ENCODE measurements at regions not wholly inside any gene's neighbourhood (a gene's known extent, or its start where the extent isn't known, plus 50 kb on each side); places are given as distances from the start of the nearest gene placed in this dataset.

DNA sequence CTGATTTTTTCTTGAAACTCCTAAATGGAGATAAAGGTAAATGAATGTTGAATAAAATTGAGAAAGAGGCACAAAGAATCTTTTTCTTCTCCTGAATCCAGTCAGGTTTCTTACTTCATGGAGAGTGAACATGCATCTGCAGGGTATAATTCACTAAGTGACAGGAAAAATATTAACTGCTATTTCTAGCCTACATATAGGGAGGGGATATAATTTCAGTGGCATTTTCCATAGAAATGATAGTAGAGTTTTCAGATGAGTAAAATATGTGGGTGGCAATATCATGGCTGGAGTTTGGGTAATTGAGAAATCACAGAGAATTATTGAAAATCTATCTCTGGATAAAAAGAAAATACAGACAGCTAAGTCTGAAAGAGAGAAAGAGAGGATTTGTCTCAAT lies 1227.0 kb upstream of the GJE1 start:
- Histone ChIP-seq H3K18ac (ENCODE audit: low read length) (no peak overlapping the region), H3K23ac (ENCODE audit: low read length) (no peak overlapping the region), H4K5ac (ENCODE audit: low read length) (no peak overlapping the region), H2BK15ac (replicated peaks; ENCODE audit: low read depth) (no peak overlapping the region), H3K4me1 (ENCODE audit: control insufficient read depth, low read depth, low read length) (no peaks in the 10 kb centered on the region), H3K4ac (ENCODE audit: low read depth, low read length) (no peak overlapping the region), H2BK120ac (ENCODE audit: low read depth, low read length) (no peak overlapping the region), H3K27ac (ENCODE audit: low read depth, low read length) (no peak overlapping the region), H3K79me1 (ENCODE audit: low read length) (no peaks in the 10 kb centered on the region), H3K9ac (ENCODE audit: low read length) (no peak overlapping the region), H2AK5ac (ENCODE audit: low read length) (no peak overlapping the region), H3K4me2 (ENCODE audit: low read length) (no peak overlapping the region), H3K27me3 (ENCODE audit: insufficient read depth, low read length, poor library complexity) (no peaks in the 10 kb centered on the region), H4K8ac (ENCODE audit: low read depth, low read length) (no peak overlapping the region), H3K4me3 (ENCODE audit: low read length) (no peak overlapping the region), H3K36me3 (ENCODE audit: control insufficient read depth, insufficient read depth, low read length) (no peaks in the 10 kb centered on the region), H3K79me2 (ENCODE audit: control insufficient read depth, insufficient read depth, low read length) (no peaks in the 10 kb centered on the region), H3K56ac (ENCODE audit: low read length) (no peak overlapping the region), H2BK5ac (ENCODE audit: low read length) (no peak overlapping the region)
- DNase-seq: no peak

DNA sequence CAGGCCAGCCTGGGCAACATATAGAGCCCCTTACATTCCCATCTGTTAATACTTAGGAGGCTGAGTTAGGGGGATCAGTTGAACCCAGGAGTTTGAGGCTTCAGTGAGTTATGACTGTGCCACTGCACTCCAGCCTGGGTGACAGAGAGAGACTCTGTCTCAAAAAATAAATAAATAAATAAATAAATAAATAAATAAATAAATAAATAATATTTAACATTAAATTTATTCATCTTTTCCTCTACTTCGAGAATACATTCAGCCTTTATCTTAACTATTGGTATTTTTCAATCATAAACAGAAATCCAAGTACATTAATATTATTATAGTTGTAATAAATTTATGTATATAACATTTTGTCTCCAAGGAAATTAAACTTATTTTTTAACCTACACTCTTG lies 1227.7 kb upstream of the GJE1 start:
- 100% methylated on average over 1 of the region's 1 CpG for WGBS (ENCODE audit: extremely low coverage, insufficient coverage, low lambda C conversion rate)
- no peak overlapping the region for H3K56ac ChIP-seq (ENCODE audit: low read length)
- no peak overlapping the region for H3K4me2 ChIP-seq (ENCODE audit: low read length)
- no peak overlapping the region for H3K27ac ChIP-seq (ENCODE audit: low read depth, low read length)
- no peak overlapping the region for H2AK5ac ChIP-seq (ENCODE audit: low read length)
- H4K8ac ChIP-seq (ENCODE audit: low read depth, low read length): no peak overlapping the region
- H2BK5ac ChIP-seq (ENCODE audit: low read length): no peak overlapping the region
- H3K18ac ChIP-seq (ENCODE audit: low read length): no peak overlapping the region
- H3K23ac ChIP-seq (ENCODE audit: low read length): no peak overlapping the region
- no peak overlapping the region for H3K4me3 ChIP-seq (ENCODE audit: low read length)
- H3K4ac ChIP-seq (ENCODE audit: low read depth, low read length): no peak overlapping the region
- H3K27me3 ChIP-seq (ENCODE audit: insufficient read depth, low read length, poor library complexity): no peaks in the 10 kb centered on the region
- no peak overlapping the region for H4K5ac ChIP-seq (ENCODE audit: low read length)
- no peaks in the 10 kb centered on the region for H3K36me3 ChIP-seq (ENCODE audit: control insufficient read depth, insufficient read depth, low read length)
- no peaks in the 10 kb centered on the region for H3K79me2 ChIP-seq (ENCODE audit: control insufficient read depth, insufficient read depth, low read length)
- H3K9ac ChIP-seq (ENCODE audit: low read length): no peak overlapping the region
- H3K79me1 ChIP-seq (ENCODE audit: low read length): no peaks in the 10 kb centered on the region
- no peak for DNase-seq
- no peak overlapping the region for H2BK15ac ChIP-seq (replicated peaks; ENCODE audit: low read depth)
- H2BK120ac ChIP-seq (ENCODE audit: low read depth, low read length): no peak overlapping the region
- no peaks in the 10 kb centered on the region for H3K4me1 ChIP-seq (ENCODE audit: control insufficient read depth, low read depth, low read length)

DNA sequence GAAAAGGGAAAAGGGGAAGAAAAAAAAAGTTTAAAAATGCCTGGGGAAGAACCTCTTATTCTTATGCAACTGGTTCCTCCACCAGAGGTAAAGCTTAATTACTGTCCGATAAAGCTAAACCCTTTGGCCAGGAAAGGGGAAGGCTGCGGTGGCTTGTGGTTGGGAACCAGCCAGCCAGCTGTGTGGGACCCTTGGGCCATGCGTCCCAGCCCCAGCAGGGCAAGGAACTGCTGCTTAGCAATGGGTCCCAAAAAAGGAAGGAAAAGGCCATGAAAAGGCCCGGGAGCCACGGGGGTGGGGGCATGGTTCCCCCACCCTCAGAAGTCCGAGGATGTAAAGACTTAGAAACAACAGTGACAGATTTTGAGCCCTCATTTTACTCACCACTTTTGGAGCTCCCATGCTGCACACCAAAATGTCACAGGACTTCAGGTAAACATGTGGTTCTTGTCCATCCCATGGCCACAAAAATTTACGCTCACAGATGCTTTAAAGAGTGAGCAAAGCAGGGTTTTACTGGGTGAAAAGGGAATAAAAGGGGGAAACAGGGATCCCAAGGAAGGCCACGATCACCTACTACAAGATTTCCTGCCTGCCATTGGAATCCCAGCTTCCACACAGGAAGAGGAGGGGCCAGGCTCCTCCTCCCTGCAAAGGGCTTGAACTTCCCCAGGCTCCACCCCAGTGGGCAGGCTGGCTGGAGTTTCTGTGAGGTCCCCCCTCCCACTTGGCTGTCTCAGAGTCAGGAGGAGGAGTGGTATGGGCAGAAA lies 1234.7 kb upstream of the GJE1 start:
- no peak overlapping the region for H3K23ac ChIP-seq (ENCODE audit: low read length)
- no peak for DNase-seq

DNA sequence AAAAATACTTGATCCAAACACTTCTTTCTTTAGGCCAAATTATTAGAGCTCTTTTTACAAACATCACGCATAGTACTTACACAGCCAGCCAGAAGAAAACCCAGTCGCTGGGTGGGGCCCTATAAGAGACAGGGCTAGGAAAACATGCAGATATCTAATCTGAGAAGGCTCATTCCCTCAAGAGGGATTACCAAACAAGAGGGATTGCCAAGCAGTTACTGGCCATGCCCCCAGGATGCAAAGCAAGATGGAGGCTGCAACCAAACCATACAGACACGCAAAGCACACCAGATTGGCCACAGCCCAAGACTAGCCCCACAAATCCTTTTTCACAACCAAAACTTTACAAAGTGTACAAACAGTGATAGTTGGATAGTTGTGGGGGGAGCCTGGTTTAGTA lies 1235.4 kb upstream of the GJE1 start:
- Histone ChIP-seq H2BK15ac (replicated peaks; ENCODE audit: low read depth) (no peak overlapping the region), H4K8ac (ENCODE audit: low read depth, low read length) (no peak overlapping the region), H3K79me2 (ENCODE audit: control insufficient read depth, insufficient read depth, low read length) (no peaks in the 10 kb centered on the region), H3K4me1 (ENCODE audit: control insufficient read depth, low read depth, low read length) (no peaks in the 10 kb centered on the region), H3K27me3 (ENCODE audit: insufficient read depth, low read length, poor library complexity) (no peaks in the 10 kb centered on the region), H3K18ac (ENCODE audit: low read length) (no peak overlapping the region), H2AK5ac (ENCODE audit: low read length) (no peak overlapping the region), H3K9ac (ENCODE audit: low read length) (no peak overlapping the region), H3K4ac (ENCODE audit: low read depth, low read length) (no peak overlapping the region), H2BK120ac (ENCODE audit: low read depth, low read length) (no peak overlapping the region), H3K23ac (ENCODE audit: low read length) (no peak overlapping the region), H4K5ac (ENCODE audit: low read length) (no peak overlapping the region), H3K56ac (ENCODE audit: low read length) (no peak overlapping the region), H3K27ac (ENCODE audit: low read depth, low read length) (no peak overlapping the region), H3K79me1 (ENCODE audit: low read length) (no peaks in the 10 kb centered on the region), H3K36me3 (ENCODE audit: control insufficient read depth, insufficient read depth, low read length) (no peaks in the 10 kb centered on the region), H2BK5ac (ENCODE audit: low read length) (no peak overlapping the region), H3K4me2 (ENCODE audit: low read length) (no peak overlapping the region), H3K4me3 (ENCODE audit: low read length) (no peak overlapping the region)
- WGBS (ENCODE audit: extremely low coverage, insufficient coverage, low lambda C conversion rate): no CpG with 5 or more reads among the region's 3 CpGs
- no peak for DNase-seq

More for the DNA sequence above, 1234.7 kb upstream of the GJE1 start:
- no peak overlapping the region for H2BK120ac ChIP-seq (ENCODE audit: low read depth, low read length)
- H2BK15ac ChIP-seq (replicated peaks; ENCODE audit: low read depth): no peak overlapping the region
- H4K8ac ChIP-seq (ENCODE audit: low read depth, low read length): no peak overlapping the region
- no CpG with 5 or more reads among the region's 8 CpGs for WGBS (ENCODE audit: extremely low coverage, insufficient coverage, low lambda C conversion rate)
- H3K4ac ChIP-seq (ENCODE audit: low read depth, low read length): no peak overlapping the region
- H3K9ac ChIP-seq (ENCODE audit: low read length): no peak overlapping the region
- no peak overlapping the region for H3K18ac ChIP-seq (ENCODE audit: low read length)
- H3K4me3 ChIP-seq (ENCODE audit: low read length): no peak overlapping the region
- H3K56ac ChIP-seq (ENCODE audit: low read length): no peak overlapping the region
- no peak overlapping the region for H3K4me2 ChIP-seq (ENCODE audit: low read length)
- no peaks in the 10 kb centered on the region for H3K4me1 ChIP-seq (ENCODE audit: control insufficient read depth, low read depth, low read length)
- no peak overlapping the region for H2BK5ac ChIP-seq (ENCODE audit: low read length)
- no peak overlapping the region for H3K27ac ChIP-seq (ENCODE audit: low read depth, low read length)
- no peak overlapping the region for H2AK5ac ChIP-seq (ENCODE audit: low read length)
- no peak overlapping the region for H4K5ac ChIP-seq (ENCODE audit: low read length)
- H3K36me3 ChIP-seq (ENCODE audit: control insufficient read depth, insufficient read depth, low read length): no peaks in the 10 kb centered on the region
- no peaks in the 10 kb centered on the region for H3K79me2 ChIP-seq (ENCODE audit: control insufficient read depth, insufficient read depth, low read length)
- no peaks in the 10 kb centered on the region for H3K27me3 ChIP-seq (ENCODE audit: insufficient read depth, low read length, poor library complexity)
- H3K79me1 ChIP-seq (ENCODE audit: low read length): no peaks in the 10 kb centered on the region

DNA sequence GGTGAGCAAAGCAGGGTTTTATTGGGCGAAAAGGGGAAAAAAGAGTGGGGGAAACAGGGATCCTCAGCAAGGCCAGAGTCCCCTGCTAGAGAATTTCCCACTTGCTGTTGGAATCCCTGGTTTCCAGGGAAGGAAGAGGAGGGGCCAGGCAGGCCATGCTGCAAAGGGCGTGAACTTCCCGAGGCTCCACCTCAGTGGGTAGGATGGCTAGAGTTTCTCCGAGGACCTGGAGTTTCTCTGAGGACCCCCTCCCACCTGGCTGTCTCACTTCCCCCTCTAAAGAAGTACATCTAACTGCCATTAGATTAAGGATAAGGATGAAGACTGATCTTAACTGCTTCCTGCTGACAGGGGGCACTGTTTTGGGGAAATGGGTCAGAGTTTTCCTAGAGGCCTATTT lies 1239.3 kb upstream of the GJE1 start:
- H2BK5ac ChIP-seq (ENCODE audit: low read length): no peak overlapping the region
- H4K5ac ChIP-seq (ENCODE audit: low read length): no peak overlapping the region
- no peaks in the 10 kb centered on the region for H3K79me2 ChIP-seq (ENCODE audit: control insufficient read depth, insufficient read depth, low read length)
- no peak overlapping the region for H3K9ac ChIP-seq (ENCODE audit: low read length)
- H3K18ac ChIP-seq (ENCODE audit: low read length): no peak overlapping the region
- no peak overlapping the region for H2AK5ac ChIP-seq (ENCODE audit: low read length)
- H3K4me1 ChIP-seq (ENCODE audit: control insufficient read depth, low read depth, low read length): no peaks in the 10 kb centered on the region
- H3K36me3 ChIP-seq (ENCODE audit: control insufficient read depth, insufficient read depth, low read length): no peaks in the 10 kb centered on the region
- H3K79me1 ChIP-seq (ENCODE audit: low read length): no peaks in the 10 kb centered on the region
- no peak overlapping the region for H3K23ac ChIP-seq (ENCODE audit: low read length)
- H3K56ac ChIP-seq (ENCODE audit: low read length): no peak overlapping the region
- H4K8ac ChIP-seq (ENCODE audit: low read depth, low read length): no peak overlapping the region
- H3K27ac ChIP-seq (ENCODE audit: low read depth, low read length): no peak overlapping the region
- H3K27me3 ChIP-seq (ENCODE audit: insufficient read depth, low read length, poor library complexity): no peaks in the 10 kb centered on the region
- no peak overlapping the region for H3K4ac ChIP-seq (ENCODE audit: low read depth, low read length)
- WGBS (ENCODE audit: extremely low coverage, insufficient coverage, low lambda C conversion rate): no CpG with 5 or more reads among the region's 4 CpGs
- DNase-seq: peak; percentile 32
- no peak overlapping the region for H2BK15ac ChIP-seq (replicated peaks; ENCODE audit: low read depth)
- H3K4me2 ChIP-seq (ENCODE audit: low read length): no peak overlapping the region
- no peak overlapping the region for H2BK120ac ChIP-seq (ENCODE audit: low read depth, low read length)
- H3K4me3 ChIP-seq (ENCODE audit: low read length): no peak overlapping the region

DNA sequence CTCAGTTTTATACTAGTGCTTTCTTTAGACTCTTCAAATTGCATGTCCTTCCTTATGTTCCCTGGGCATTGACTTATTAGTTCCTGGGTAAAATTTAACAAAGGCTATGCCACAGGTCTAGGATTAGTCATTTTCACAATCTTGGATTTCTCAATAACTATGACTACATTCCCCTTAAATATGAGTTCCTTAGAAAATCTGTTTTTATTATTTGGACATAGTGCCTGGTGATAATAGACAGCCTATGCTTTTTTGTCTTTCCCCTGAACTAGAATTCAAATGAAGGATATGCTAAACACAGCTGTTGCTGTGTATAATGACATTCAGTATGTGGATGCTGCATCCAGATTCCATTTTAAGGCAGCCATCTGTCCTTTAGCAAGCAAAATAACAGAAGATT lies 1252.8 kb upstream of the GJE1 start:
- no peaks in the 10 kb centered on the region for H3K79me2 ChIP-seq (ENCODE audit: control insufficient read depth, insufficient read depth, low read length)
- no peak overlapping the region for H2BK5ac ChIP-seq (ENCODE audit: low read length)
- no peaks in the 10 kb centered on the region for H3K27me3 ChIP-seq (ENCODE audit: insufficient read depth, low read length, poor library complexity)
- no peak overlapping the region for H4K5ac ChIP-seq (ENCODE audit: low read length)
- H3K79me1 ChIP-seq (ENCODE audit: low read length): no peaks in the 10 kb centered on the region
- H3K36me3 ChIP-seq (ENCODE audit: control insufficient read depth, insufficient read depth, low read length): no peaks in the 10 kb centered on the region
- no peak overlapping the region for H3K4me3 ChIP-seq (ENCODE audit: low read length)
- H2AK5ac ChIP-seq (ENCODE audit: low read length): no peak overlapping the region
- no peak for DNase-seq
- H3K23ac ChIP-seq (ENCODE audit: low read length): no peak overlapping the region
- no peak overlapping the region for H3K56ac ChIP-seq (ENCODE audit: low read length)
- no peak overlapping the region for H3K9ac ChIP-seq (ENCODE audit: low read length)
- H4K8ac ChIP-seq (ENCODE audit: low read depth, low read length): no peak overlapping the region
- no peak overlapping the region for H3K27ac ChIP-seq (ENCODE audit: low read depth, low read length)
- no peak overlapping the region for H3K4me2 ChIP-seq (ENCODE audit: low read length)
- H3K4me1 ChIP-seq (ENCODE audit: control insufficient read depth, low read depth, low read length): no peaks in the 10 kb centered on the region
- no peak overlapping the region for H3K4ac ChIP-seq (ENCODE audit: low read depth, low read length)
- no peak overlapping the region for H2BK15ac ChIP-seq (replicated peaks; ENCODE audit: low read depth)
- no peak overlapping the region for H3K18ac ChIP-seq (ENCODE audit: low read length)
- no peak overlapping the region for H2BK120ac ChIP-seq (ENCODE audit: low read depth, low read length)

Measured in mesendoderm (in vitro differentiated cells).